IPS DF 19.7 (cell line): ENCODE measurements at regions not wholly inside any gene's neighbourhood (a gene's known extent, or its start where the extent isn't known, plus 50 kb on each side); places are given as distances from the start of the nearest gene placed in this dataset.
"Not testable (repeated sequence)": the region's sequence is repeated elsewhere in the genome, so short reads cannot be mapped to it uniquely, and the experiment has no call there.

ENCODE experiments used
- DNase-seq: peaks from one replicate; pipeline ENCODE4 v3.0.0-alpha.2; 2013; ENCODE audit warnings: low read depth, low spot score

- DNase-seq = no peak
These were observed 181.4 kb upstream of the CACNA2D1 start for GRCh38 chr7:82624965-82625364.

GRCh38 chr7:82624337-82624736 is 180.8 kb upstream of the CACNA2D1 start:
- no peak for DNase-seq

GRCh38 chr7:82623812-82624211 is 180.2 kb upstream of the CACNA2D1 start:
- DNase-seq = no peak

- no peak for DNase-seq
These were observed 173.6 kb upstream of the CACNA2D1 start for GRCh38 chr7:82617156-82617555.

- DNase-seq = no peak
These were observed 172.6 kb upstream of the CACNA2D1 start for GRCh38 chr7:82616059-82616728.

- DNase-seq = no peak
These were observed 171.9 kb upstream of the CACNA2D1 start for GRCh38 chr7:82615527-82615926.

GRCh38 chr7:82609746-82610145 is 166.2 kb upstream of the CACNA2D1 start:
- DNase-seq = no peak

GRCh38 chr7:82605247-82605864 is 161.8 kb upstream of the CACNA2D1 start:
- no peak for DNase-seq

- no peak for DNase-seq
These were observed 158.5 kb upstream of the CACNA2D1 start for GRCh38 chr7:82602066-82602465.

GRCh38 chr7:82600531-82600930 is 157.0 kb upstream of the CACNA2D1 start:
- no peak for DNase-seq

- DNase-seq = no peak
These were observed 156.3 kb upstream of the CACNA2D1 start for GRCh38 chr7:82599895-82600294.

- DNase-seq = no peak
These were observed 155.4 kb upstream of the CACNA2D1 start for GRCh38 chr7:82598958-82599357.

- DNase-seq = not testable (repeated sequence)
These were observed 152.2 kb upstream of the CACNA2D1 start for GRCh38 chr7:82595795-82596194.

- no peak for DNase-seq
These were observed 151.6 kb upstream of the CACNA2D1 start for GRCh38 chr7:82595176-82595575.

GRCh38 chr7:82594665-82595064 is 151.1 kb upstream of the CACNA2D1 start:
- DNase-seq = no peak

- DNase-seq = no peak
These were observed 150.2 kb upstream of the CACNA2D1 start for GRCh38 chr7:82593780-82594179.

- DNase-seq = no peak
These were observed 148.8 kb upstream of the CACNA2D1 start for GRCh38 chr7:82592416-82592815.

- DNase-seq = no peak
These were observed 135.5 kb upstream of the CACNA2D1 start for GRCh38 chr7:82579047-82579446.

- DNase-seq = no peak
These were observed 134.9 kb upstream of the CACNA2D1 start for GRCh38 chr7:82578430-82578829.

- peak; percentile 45 for DNase-seq
These were observed 128.8 kb upstream of the CACNA2D1 start for GRCh38 chr7:82572195-82572880.

GRCh38 chr7:82571047-82571446 is 127.5 kb upstream of the CACNA2D1 start:
- not testable (repeated sequence) for DNase-seq

GRCh38 chr7:82567841-82568240 is 124.3 kb upstream of the CACNA2D1 start:
- DNase-seq = no peak

GRCh38 chr7:82567356-82567755 is 123.8 kb upstream of the CACNA2D1 start:
- no peak for DNase-seq
